GM23338 (cell line): ENCODE measurements at regions not wholly inside any gene's neighbourhood (a gene's known extent, or its start where the extent isn't known, plus 50 kb on each side); places are given as distances from the start of the nearest gene placed in this dataset.

Source experiments
- ATAC-seq: fragments of 200-7000 bp; cut with Tn5 transposase; 3 replicates; pipeline ENCODE4 v1.9.1; 2020
- DNase-seq: peaks from one replicate; pipeline ENCODE4 v3.0.0-alpha.2; 2015; ENCODE audit warnings: low spot score
- H2AFZ ChIP-seq: fragments of 200-600 bp; sonication (generic); 2 replicates; pipeline ENCODE4 v1.8.0; 2016; ENCODE audit warnings: antibody characterized with exemption, mild to moderate bottlenecking, moderate library complexity
- H3F3A ChIP-seq: fragments of 200-600 bp; sonication (generic); replicated peaks from 2 replicates; pipeline ENCODE4 v1.8.0; 2017; ENCODE audit warnings: antibody characterized with exemption, mixed run types, low read depth
- H3K27ac ChIP-seq: fragments of 200-600 bp; sonication (generic); 2 replicates; pipeline ENCODE4 v1.6.1; 2016; ENCODE audit warnings: low read depth
- H3K27me3 ChIP-seq: fragments of 200-600 bp; sonication (generic); 2 replicates; pipeline ENCODE4 v1.8.0; 2016; ENCODE audit warnings: mild to moderate bottlenecking, mixed run types, moderate library complexity; ENCODE audit not compliant: insufficient read depth
- H3K36me3 ChIP-seq: fragments of 200-600 bp; sonication (generic); 2 replicates; pipeline ENCODE4 v1.8.0; 2016; ENCODE audit warnings: mild to moderate bottlenecking; ENCODE audit not compliant: insufficient read depth
- H3K4me1 ChIP-seq: fragments of 200-600 bp; sonication (generic); 2 replicates; pipeline ENCODE4 v1.8.0; 2016; ENCODE audit warnings: mild to moderate bottlenecking, moderate library complexity; ENCODE audit not compliant: insufficient read depth
- H3K4me2 ChIP-seq: fragments of 200-600 bp; sonication (generic); 2 replicates; pipeline ENCODE4 v1.7.1; 2017; ENCODE audit warnings: mixed run types
- H3K4me3 ChIP-seq: fragments of 200-600 bp; sonication (generic); 2 replicates; pipeline ENCODE4 v1.6.1; 2016; ENCODE audit warnings: mixed run types
- H3K79me2 ChIP-seq: fragments of 200-600 bp; sonication (generic); replicated peaks from 2 replicates; pipeline ENCODE4 v1.8.0; 2017; ENCODE audit warnings: mild to moderate bottlenecking; ENCODE audit not compliant: insufficient read depth
- H3K9me2 ChIP-seq: fragments of 200-600 bp; sonication (generic); 2 replicates; pipeline ENCODE4 v1.8.0; 2017; ENCODE audit not compliant: insufficient read depth
- H4K20me1 ChIP-seq: fragments of 200-600 bp; sonication (generic); replicated peaks from 2 replicates; pipeline ENCODE4 v1.8.0; 2017; ENCODE audit warnings: mild to moderate bottlenecking; ENCODE audit not compliant: insufficient read depth
- H3K27ac Mint-ChIP-seq: 2 replicates; pipeline ENCODE4 v1.8.0; 2020; ENCODE audit warnings: inconsistent platforms, mild to moderate bottlenecking, moderate library complexity, mixed read lengths
- H3K27me3 Mint-ChIP-seq: 3 replicates; pipeline ENCODE4 v1.8.0; 2022; ENCODE audit warnings: low read depth, mild to moderate bottlenecking, moderate library complexity, mixed read lengths, inconsistent platforms; ENCODE audit not compliant: insufficient read depth, poor library complexity
- H3K36me3 Mint-ChIP-seq: 3 replicates; pipeline ENCODE4 v1.8.0; 2021; ENCODE audit warnings: low read depth, mild to moderate bottlenecking, inconsistent platforms, moderate library complexity, mixed read lengths
- H3K4me1 Mint-ChIP-seq: 3 replicates; pipeline ENCODE4 v1.8.0; 2020; ENCODE audit warnings: mild to moderate bottlenecking, inconsistent platforms, mixed read lengths
- H3K4me3 Mint-ChIP-seq: 3 replicates; pipeline ENCODE4 v1.8.0; 2021; ENCODE audit warnings: moderate library complexity, mild to moderate bottlenecking, inconsistent platforms, mixed read lengths
- H3K9me3 Mint-ChIP-seq: 3 replicates; pipeline ENCODE4 v1.8.0; 2020; ENCODE audit warnings: moderate library complexity, mild to moderate bottlenecking, inconsistent platforms, mixed read lengths
- EZH2phosphoT487 ChIP-seq: fragments of 200-600 bp; sonication (generic); IDR thresholded peaks from one replicate; pipeline ENCODE4 v1.8.1; 2018; ENCODE audit warnings: antibody characterized with exemption; ENCODE audit not compliant: unreplicated experiment
- NANOG ChIP-seq: IDR thresholded peaks from 2 replicates; pipeline ENCODE4 v1.6.1; 2016; ENCODE audit warnings: antibody characterized with exemption, borderline replicate concordance
- TF ChIP-seq, protein P1 (sequence below): fragments of 250-450 bp; sonication (Bioruptor Pico); IDR thresholded peaks from 2 replicates; pipeline ENCODE4 v1.5.0; 2020; ENCODE audit warnings: mild to moderate bottlenecking, moderate library complexity
- TF ChIP-seq, protein P2 (sequence below), 2 experiments: fragments of 200-600 bp in 1 of 2; sonication (generic) in 1 of 2; conservative IDR thresholded peaks; 2 replicates each; pipeline versions ENCODE4 v1.5.1 to v1.6.1; 2016 to 2017; ENCODE audit warnings: antibody characterized with exemption in 2 of 2, low read depth in 2 of 2, mild to moderate bottlenecking in 2 of 2, moderate library complexity in 1 of 2

DNA sequence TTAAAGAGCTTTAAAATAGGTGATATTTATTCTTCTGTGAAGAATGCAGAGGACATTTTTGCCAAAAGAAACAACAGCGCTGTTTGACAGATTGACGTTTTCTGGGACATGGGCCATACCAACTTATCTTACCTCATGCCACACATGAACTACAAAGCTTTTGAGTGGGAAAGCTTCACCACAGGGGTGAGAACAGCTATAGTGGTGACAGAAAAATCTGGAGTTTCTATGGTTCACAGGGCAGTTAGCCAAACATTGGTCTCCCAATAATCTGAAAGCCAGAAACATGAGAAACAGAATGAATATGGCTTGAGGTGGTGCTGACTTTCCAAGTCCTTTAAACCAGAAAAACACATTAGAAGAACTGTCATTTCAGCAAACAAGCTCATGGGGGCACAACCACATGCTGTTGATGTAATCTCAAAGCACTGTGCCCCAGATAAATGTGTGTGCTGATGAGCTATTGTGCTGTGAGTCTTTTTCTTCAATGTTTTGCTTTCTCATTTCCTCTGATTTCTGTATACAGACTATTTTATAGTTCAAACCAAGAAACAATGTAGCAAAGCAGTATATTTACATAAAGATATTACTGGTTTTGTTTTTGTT lies 905.4 kb downstream of the SLC16A7 start:
- ATAC-seq: 0 out of 3 replicates have a peak, but pooled peaks have one; percentile 30
- H3K27me3 Mint-ChIP-seq: no peaks in the 10 kb centered on the region
- no peak overlapping the region for H2AFZ ChIP-seq

DNA sequence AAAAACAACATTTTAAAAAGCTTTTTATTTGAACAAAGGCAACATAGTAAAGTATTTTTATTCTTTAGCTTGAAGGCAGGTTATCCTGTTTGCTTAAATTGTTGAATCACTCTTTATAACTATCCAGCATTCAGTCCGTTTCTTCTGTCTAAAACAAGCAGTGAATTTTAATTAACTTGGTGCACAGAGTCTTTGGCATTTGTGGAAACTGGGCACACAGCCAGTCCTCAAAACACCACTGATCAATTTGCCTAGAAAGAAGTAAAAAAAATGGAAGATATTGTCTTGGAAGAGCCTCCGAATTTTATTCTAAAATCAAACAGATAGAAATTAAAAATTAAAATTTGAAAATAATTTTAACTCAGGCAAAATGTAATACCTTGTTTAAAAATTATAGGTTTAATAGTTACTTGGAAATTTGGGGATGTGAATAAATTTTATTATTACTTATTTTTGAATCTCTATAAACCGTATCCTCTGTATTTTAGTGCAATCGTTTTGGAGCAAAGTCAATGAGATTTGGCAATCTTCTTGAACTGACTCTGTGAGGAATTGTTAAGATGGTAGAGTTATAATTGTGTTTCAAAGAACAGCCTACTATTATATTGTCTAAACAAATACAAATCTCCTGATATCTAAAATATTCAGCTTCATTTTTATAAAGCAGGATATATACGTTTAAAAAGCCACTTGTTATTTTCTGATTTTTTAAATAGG lies 927.0 kb downstream of the SLC16A7 start:
- Histone ChIP-seq H2AFZ (no peak overlapping the region), H3F3A (no peaks in the 10 kb centered on the region), H4K20me1 (no peaks in the 10 kb centered on the region), H3K27me3 (no peaks in the 10 kb centered on the region), H3K9me2 (peaks cover 5% of the 10 kb centered on the region; the same call in 1 of the 2 replicates), H3K36me3 (no peaks in the 10 kb centered on the region; the same call in 1 of the 2 replicates), H3K4me3 (no peak overlapping the region), H3K27ac (no peak overlapping the region), H3K4me2 (no peak overlapping the region), H3K4me1 (no peaks in the 10 kb centered on the region), H3K79me2 (no peaks in the 10 kb centered on the region)
- Mint-ChIP-seq H3K9me3 (peaks cover 11% of the 10 kb centered on the region), H3K27ac (no peak overlapping the region), H3K27me3 (peaks cover 2% of the 10 kb centered on the region), H3K36me3 (peaks cover 10% of the 10 kb centered on the region; the same call in 1 of the 3 replicates), H3K4me3 (no peak overlapping the region), H3K4me1 (no peaks in the 10 kb centered on the region)
- ATAC-seq (no peak), DNase-seq (no peak)
- TF ChIP-seq, protein P1, sequence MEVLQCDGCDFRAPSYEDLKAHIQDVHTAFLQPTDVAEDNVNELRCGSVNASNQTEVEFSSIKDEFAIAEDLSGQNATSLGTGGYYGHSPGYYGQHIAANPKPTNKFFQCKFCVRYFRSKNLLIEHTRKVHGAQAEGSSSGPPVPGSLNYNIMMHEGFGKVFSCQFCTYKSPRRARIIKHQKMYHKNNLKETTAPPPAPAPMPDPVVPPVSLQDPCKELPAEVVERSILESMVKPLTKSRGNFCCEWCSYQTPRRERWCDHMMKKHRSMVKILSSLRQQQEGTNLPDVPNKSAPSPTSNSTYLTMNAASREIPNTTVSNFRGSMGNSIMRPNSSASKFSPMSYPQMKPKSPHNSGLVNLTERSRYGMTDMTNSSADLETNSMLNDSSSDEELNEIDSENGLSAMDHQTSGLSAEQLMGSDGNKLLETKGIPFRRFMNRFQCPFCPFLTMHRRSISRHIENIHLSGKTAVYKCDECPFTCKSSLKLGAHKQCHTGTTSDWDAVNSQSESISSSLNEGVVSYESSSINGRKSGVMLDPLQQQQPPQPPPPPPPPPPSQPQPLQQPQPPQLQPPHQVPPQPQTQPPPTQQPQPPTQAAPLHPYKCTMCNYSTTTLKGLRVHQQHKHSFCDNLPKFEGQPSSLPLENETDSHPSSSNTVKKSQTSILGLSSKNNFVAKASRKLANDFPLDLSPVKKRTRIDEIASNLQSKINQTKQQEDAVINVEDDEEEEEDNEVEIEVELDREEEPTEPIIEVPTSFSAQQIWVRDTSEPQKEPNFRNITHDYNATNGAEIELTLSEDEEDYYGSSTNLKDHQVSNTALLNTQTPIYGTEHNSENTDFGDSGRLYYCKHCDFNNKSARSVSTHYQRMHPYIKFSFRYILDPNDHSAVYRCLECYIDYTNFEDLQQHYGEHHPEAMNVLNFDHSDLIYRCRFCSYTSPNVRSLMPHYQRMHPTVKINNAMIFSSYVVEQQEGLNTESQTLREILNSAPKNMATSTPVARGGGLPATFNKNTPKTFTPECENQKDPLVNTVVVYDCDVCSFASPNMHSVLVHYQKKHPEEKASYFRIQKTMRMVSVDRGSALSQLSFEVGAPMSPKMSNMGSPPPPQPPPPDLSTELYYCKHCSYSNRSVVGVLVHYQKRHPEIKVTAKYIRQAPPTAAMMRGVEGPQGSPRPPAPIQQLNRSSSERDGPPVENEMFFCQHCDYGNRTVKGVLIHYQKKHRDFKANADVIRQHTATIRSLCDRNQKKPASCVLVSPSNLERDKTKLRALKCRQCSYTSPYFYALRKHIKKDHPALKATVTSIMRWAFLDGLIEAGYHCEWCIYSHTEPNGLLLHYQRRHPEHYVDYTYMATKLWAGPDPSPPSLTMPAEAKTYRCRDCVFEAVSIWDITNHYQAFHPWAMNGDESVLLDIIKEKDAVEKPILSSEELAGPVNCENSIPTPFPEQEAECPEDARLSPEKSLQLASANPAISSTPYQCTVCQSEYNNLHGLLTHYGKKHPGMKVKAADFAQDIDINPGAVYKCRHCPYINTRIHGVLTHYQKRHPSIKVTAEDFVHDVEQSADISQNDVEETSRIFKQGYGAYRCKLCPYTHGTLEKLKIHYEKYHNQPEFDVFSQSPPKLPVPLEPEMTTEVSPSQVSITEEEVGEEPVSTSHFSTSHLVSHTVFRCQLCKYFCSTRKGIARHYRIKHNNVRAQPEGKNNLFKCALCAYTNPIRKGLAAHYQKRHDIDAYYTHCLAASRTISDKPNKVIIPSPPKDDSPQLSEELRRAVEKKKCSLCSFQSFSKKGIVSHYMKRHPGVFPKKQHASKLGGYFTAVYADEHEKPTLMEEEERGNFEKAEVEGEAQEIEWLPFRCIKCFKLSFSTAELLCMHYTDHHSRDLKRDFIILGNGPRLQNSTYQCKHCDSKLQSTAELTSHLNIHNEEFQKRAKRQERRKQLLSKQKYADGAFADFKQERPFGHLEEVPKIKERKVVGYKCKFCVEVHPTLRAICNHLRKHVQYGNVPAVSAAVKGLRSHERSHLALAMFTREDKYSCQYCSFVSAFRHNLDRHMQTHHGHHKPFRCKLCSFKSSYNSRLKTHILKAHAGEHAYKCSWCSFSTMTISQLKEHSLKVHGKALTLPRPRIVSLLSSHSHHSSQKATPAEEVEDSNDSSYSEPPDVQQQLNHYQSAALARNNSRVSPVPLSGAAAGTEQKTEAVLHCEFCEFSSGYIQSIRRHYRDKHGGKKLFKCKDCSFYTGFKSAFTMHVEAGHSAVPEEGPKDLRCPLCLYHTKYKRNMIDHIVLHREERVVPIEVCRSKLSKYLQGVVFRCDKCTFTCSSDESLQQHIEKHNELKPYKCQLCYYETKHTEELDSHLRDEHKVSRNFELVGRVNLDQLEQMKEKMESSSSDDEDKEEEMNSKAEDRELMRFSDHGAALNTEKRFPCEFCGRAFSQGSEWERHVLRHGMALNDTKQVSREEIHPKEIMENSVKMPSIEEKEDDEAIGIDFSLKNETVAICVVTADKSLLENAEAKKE (CRISPR knock-in tag): no peak
- TF ChIP-seq EZH2phosphoT487: no peak

More for the DNA sequence above, 905.4 kb downstream of the SLC16A7 start:
- Histone ChIP-seq H3F3A (no peaks in the 10 kb centered on the region), H3K36me3 (no peaks in the 10 kb centered on the region), H4K20me1 (no peaks in the 10 kb centered on the region), H3K4me3 (no peak overlapping the region), H3K27me3 (no peaks in the 10 kb centered on the region), H3K27ac (no peak overlapping the region), H3K79me2 (no peaks in the 10 kb centered on the region), H3K4me2 (no peak overlapping the region), H3K9me2 (no peaks in the 10 kb centered on the region), H3K4me1 (no peaks in the 10 kb centered on the region)
- TF ChIP-seq NANOG: no peak
- TF ChIP-seq, protein P2, sequence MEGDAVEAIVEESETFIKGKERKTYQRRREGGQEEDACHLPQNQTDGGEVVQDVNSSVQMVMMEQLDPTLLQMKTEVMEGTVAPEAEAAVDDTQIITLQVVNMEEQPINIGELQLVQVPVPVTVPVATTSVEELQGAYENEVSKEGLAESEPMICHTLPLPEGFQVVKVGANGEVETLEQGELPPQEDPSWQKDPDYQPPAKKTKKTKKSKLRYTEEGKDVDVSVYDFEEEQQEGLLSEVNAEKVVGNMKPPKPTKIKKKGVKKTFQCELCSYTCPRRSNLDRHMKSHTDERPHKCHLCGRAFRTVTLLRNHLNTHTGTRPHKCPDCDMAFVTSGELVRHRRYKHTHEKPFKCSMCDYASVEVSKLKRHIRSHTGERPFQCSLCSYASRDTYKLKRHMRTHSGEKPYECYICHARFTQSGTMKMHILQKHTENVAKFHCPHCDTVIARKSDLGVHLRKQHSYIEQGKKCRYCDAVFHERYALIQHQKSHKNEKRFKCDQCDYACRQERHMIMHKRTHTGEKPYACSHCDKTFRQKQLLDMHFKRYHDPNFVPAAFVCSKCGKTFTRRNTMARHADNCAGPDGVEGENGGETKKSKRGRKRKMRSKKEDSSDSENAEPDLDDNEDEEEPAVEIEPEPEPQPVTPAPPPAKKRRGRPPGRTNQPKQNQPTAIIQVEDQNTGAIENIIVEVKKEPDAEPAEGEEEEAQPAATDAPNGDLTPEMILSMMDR (conservative IDR thresholded peaks at IDR 0.05; ENCODE audit: low read depth in 2 of 2): peak in 1 of 2 experiments; percentile 50; a peak in 2 of 4 replicates
- peak; percentile 24 for DNase-seq
- Mint-ChIP-seq H3K36me3 (peaks cover 3% of the 10 kb centered on the region; the same call in 1 of the 3 replicates), H3K27ac (no peak overlapping the region), H3K4me3 (no peak overlapping the region), H3K4me1 (no peaks in the 10 kb centered on the region), H3K9me3 (peaks cover 17% of the 10 kb centered on the region; the same call in 2 of the 3 replicates)
